ENCODE measurements at regions not wholly inside any gene's neighbourhood (a gene's known extent, or its start where the extent isn't known, plus 50 kb on each side); places are given as distances from the start of the nearest gene placed in this dataset.

- DNase-seq (ENCODE audit: insufficient read length, low spot score) (no peak), FAIRE-seq (no peak)
- no peak for TF ChIP-seq POLR2A (IDR thresholded peaks at IDR 0.05; ENCODE audit: low read depth, low read length)
These were observed 473.2 kb upstream of the SPHKAP start for GRCh38 chr2:228654707-228655106.

GRCh38 chr2:228653884-228654283 is 472.4 kb upstream of the SPHKAP start:
- FAIRE-seq (no peak), DNase-seq (ENCODE audit: insufficient read length, low spot score) (no peak)
- TF ChIP-seq POLR2A (IDR thresholded peaks at IDR 0.05; ENCODE audit: low read depth, low read length), result no peak

- FAIRE-seq (no peak), DNase-seq (ENCODE audit: insufficient read length, low spot score) (no peak)
- TF ChIP-seq POLR2A (IDR thresholded peaks at IDR 0.05; ENCODE audit: low read depth, low read length), result no peak
These were observed 470.9 kb upstream of the SPHKAP start for GRCh38 chr2:228652366-228652765.

- no peak for TF ChIP-seq POLR2A (IDR thresholded peaks at IDR 0.05; ENCODE audit: low read depth, low read length)
- FAIRE-seq (no peak), DNase-seq (ENCODE audit: insufficient read length, low spot score) (no peak)
These were observed 468.4 kb upstream of the SPHKAP start for GRCh38 chr2:228649876-228650275.

GRCh38 chr2:228649447-228649846 is 468.0 kb upstream of the SPHKAP start:
- TF ChIP-seq POLR2A (IDR thresholded peaks at IDR 0.05; ENCODE audit: low read depth, low read length), result no peak
- FAIRE-seq, result no peak
- DNase-seq (ENCODE audit: insufficient read length, low spot score), result no peak

- DNase-seq (ENCODE audit: insufficient read length, low spot score) (no peak), FAIRE-seq (no peak)
- TF ChIP-seq POLR2A (IDR thresholded peaks at IDR 0.05; ENCODE audit: low read depth, low read length), result no peak
These were observed 467.1 kb upstream of the SPHKAP start for GRCh38 chr2:228648541-228648940.

- DNase-seq (ENCODE audit: insufficient read length, low spot score) (no peak), FAIRE-seq (no peak)
- TF ChIP-seq POLR2A (IDR thresholded peaks at IDR 0.05; ENCODE audit: low read depth, low read length), result no peak
These were observed 464.6 kb upstream of the SPHKAP start for GRCh38 chr2:228646061-228646460.

GRCh38 chr2:228644199-228644598 is 462.7 kb upstream of the SPHKAP start:
- no peak for FAIRE-seq
- no peak for TF ChIP-seq POLR2A (IDR thresholded peaks at IDR 0.05; ENCODE audit: low read depth, low read length)
- DNase-seq (ENCODE audit: insufficient read length, low spot score), result no peak

- FAIRE-seq, result peak; percentile 20
- TF ChIP-seq POLR2A (IDR thresholded peaks at IDR 0.05; ENCODE audit: low read depth, low read length), result no peak
These were observed 461.4 kb upstream of the SPHKAP start for GRCh38 chr2:228642861-228643260.

GRCh38 chr2:228630786-228631185 is 449.3 kb upstream of the SPHKAP start:
- no peak for TF ChIP-seq POLR2A (IDR thresholded peaks at IDR 0.05; ENCODE audit: low read depth, low read length)
- no peak for DNase-seq (ENCODE audit: insufficient read length, low spot score)
- FAIRE-seq, result no peak

More at GRCh38 chr2:228642861-228643260, 461.4 kb upstream of the SPHKAP start:
- DNase-seq (ENCODE audit: insufficient read length, low spot score), result no peak

- DNase-seq (ENCODE audit: insufficient read length, low spot score), result no peak
- TF ChIP-seq POLR2A (IDR thresholded peaks at IDR 0.05; ENCODE audit: low read depth, low read length), result no peak
- no peak for FAIRE-seq
These were observed 447.8 kb upstream of the SPHKAP start for GRCh38 chr2:228629251-228629650.

- no peak for FAIRE-seq
- TF ChIP-seq POLR2A (IDR thresholded peaks at IDR 0.05; ENCODE audit: low read depth, low read length), result no peak
These were observed 447.2 kb upstream of the SPHKAP start for GRCh38 chr2:228628682-228629081.

GRCh38 chr2:228627510-228627909 is 446.0 kb upstream of the SPHKAP start:
- TF ChIP-seq POLR2A (IDR thresholded peaks at IDR 0.05; ENCODE audit: low read depth, low read length), result no peak
- no peak for FAIRE-seq

More at GRCh38 chr2:228628682-228629081, 447.2 kb upstream of the SPHKAP start:
- DNase-seq (ENCODE audit: insufficient read length, low spot score), result no peak

GRCh38 chr2:228625481-228625880 is 444.0 kb upstream of the SPHKAP start:
- FAIRE-seq (no peak), DNase-seq (ENCODE audit: insufficient read length, low spot score) (no peak)
- TF ChIP-seq POLR2A (IDR thresholded peaks at IDR 0.05; ENCODE audit: low read depth, low read length), result no peak

More at GRCh38 chr2:228627510-228627909, 446.0 kb upstream of the SPHKAP start:
- no peak for DNase-seq (ENCODE audit: insufficient read length, low spot score)

- DNase-seq (ENCODE audit: insufficient read length, low spot score), result no peak
- FAIRE-seq, result no peak
- TF ChIP-seq POLR2A (IDR thresholded peaks at IDR 0.05; ENCODE audit: low read depth, low read length), result no peak
These were observed 443.2 kb upstream of the SPHKAP start for GRCh38 chr2:228624733-228625132.

GRCh38 chr2:228615496-228615895 is 434.0 kb upstream of the SPHKAP start:
- TF ChIP-seq POLR2A (IDR thresholded peaks at IDR 0.05; ENCODE audit: low read depth, low read length), result no peak
- DNase-seq (ENCODE audit: insufficient read length, low spot score), result no peak
- no peak for FAIRE-seq

Measured in H54 (cell line).